ENCODE measurements at regions not wholly inside any gene's neighbourhood (a gene's known extent, or its start where the extent isn't known, plus 50 kb on each side); places are given as distances from the start of the nearest gene placed in this dataset.

DNA sequence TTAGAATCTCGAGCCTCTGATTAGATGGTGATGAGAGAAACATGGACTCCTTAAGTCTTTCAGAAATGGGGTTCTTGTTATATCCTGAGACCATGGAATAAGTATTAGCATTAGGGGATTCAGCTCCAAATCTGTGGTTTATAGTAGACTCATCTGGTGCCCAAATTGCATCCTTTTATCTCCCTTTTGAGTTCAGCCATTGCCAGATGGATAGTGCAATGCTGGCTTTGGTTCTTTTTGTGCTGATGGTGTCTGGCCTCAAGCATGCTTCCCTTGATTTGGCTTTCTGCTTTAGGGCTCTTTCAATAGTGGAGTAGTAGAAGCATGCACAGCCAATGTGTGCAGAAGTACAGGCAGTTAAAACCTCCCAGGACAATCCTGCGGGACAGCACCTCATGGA lies 306.4 kb downstream of the TSN start:
- H3K27me3 ChIP-seq = no peaks in the 10 kb centered on the region
- no peak for TF ChIP-seq Cebpa-rat (IDR thresholded peaks at IDR 0.05)
- no peaks in the 10 kb centered on the region for H3K36me3 ChIP-seq
- H3K4me2 ChIP-seq = no peak overlapping the region
- H3K27ac ChIP-seq = no peak overlapping the region
- no peaks in the 10 kb centered on the region for H4K20me1 ChIP-seq
- no peaks in the 10 kb centered on the region for H3K4me1 ChIP-seq
- no peak overlapping the region for H3K4me3 ChIP-seq
- peaks cover 0 to 11% (median 0%) of the 10 kb centered on the region in 11 experiments; a peak in 3 of 22 replicates for H3K9me3 ChIP-seq (replicated peaks in 1 of 11)
- no peak overlapping the region for H3K9ac ChIP-seq

- Histone ChIP-seq H4K20me1 (no peaks in the 10 kb centered on the region), H3K27ac (no peak overlapping the region), H3K4me1 (no peaks in the 10 kb centered on the region), H3K36me3 (no peaks in the 10 kb centered on the region), H3K9me3 (replicated peaks in 1 of 11) (peaks cover 0 to 8% (median 0%) of the 10 kb centered on the region in 11 experiments; a peak in 3 of 22 replicates), H3K4me3 (no peak overlapping the region), H3K4me2 (no peak overlapping the region), H3K27me3 (no peaks in the 10 kb centered on the region), H3K9ac (no peak overlapping the region)
- TF ChIP-seq Cebpa-rat (IDR thresholded peaks at IDR 0.05) = no peak
These were observed 307.1 kb downstream of the TSN start for GRCh38 chr2:122062506-122062905.

GRCh38 chr2:122063716-122064115 lies 308.3 kb downstream of the TSN start:
- Histone ChIP-seq H3K4me3 (no peak overlapping the region), H3K4me1 (no peaks in the 10 kb centered on the region), H3K9me3 (replicated peaks in 1 of 11) (no peaks in the 10 kb centered on the region), H3K9ac (no peak overlapping the region), H3K27me3 (no peaks in the 10 kb centered on the region), H3K36me3 (no peaks in the 10 kb centered on the region), H4K20me1 (no peaks in the 10 kb centered on the region), H3K4me2 (no peak overlapping the region), H3K27ac (no peak overlapping the region)
- TF ChIP-seq Cebpa-rat (IDR thresholded peaks at IDR 0.05) = no peak

DNA sequence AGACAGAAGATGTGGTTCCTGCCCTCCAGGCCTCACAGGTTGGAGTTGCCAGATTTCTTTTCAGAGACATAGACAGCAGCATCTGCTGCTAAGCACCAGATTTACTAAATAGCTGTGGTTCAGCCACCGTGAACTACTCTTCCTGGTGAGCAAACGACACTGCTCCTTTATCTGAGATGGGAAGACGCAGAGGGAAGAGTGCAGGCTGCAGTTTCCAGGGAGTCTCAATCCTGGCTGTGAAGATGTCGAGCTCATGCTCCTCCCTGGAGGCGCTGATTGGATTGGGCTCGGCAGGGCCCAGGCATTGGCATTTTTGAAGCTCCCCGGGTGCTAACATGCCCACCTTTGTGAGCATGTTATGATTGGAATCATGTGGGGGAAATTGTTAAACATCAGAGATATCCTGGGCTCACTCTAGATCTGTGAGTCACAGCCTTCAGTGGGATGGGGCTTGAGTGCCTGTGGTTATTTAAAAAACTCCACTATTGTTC lies 314.8 kb downstream of the TSN start:
- Histone ChIP-seq H3K9ac (no peak overlapping the region), H4K20me1 (no peaks in the 10 kb centered on the region), H3K4me2 (no peak overlapping the region), H3K4me3 (no peak overlapping the region), H3K27ac (no peak overlapping the region), H3K36me3 (no peaks in the 10 kb centered on the region), H3K9me3 (replicated peaks in 1 of 11) (no peaks in the 10 kb centered on the region), H3K4me1 (0 out of 20 replicates have a peak, but pooled peaks cover 0 to 4% (median 0%) of the 10 kb centered on the region in 10 experiments), H3K27me3 (no peaks in the 10 kb centered on the region)
- no peak for TF ChIP-seq Cebpa-rat (IDR thresholded peaks at IDR 0.05)

DNA sequence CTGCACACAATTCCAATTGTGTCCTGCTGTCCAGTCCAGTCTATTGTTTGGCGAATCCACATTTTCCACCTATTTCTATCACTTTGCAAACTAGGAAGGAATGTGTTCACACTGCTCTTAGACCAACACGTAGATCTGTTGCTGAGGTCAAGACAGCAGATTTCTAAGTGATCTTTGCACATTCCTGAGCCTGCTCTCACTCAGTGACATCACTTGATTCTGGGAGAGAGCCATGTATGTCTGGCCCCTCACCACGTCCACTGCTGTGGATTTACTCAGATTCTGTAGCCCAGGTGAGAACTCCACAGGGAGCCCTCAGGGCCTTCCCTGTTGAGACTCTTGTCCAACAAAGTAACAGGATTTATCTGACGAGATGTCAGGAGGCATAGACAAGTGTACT lies 317.2 kb downstream of the TSN start:
- no peak overlapping the region for H3K4me2 ChIP-seq
- TF ChIP-seq Cebpa-rat (IDR thresholded peaks at IDR 0.05) = no peak

GRCh38 chr2:122074201-122074600 lies 318.8 kb downstream of the TSN start:
- no peak for TF ChIP-seq Cebpa-rat (IDR thresholded peaks at IDR 0.05)
- Histone ChIP-seq H3K27ac (no peak overlapping the region), H3K4me1 (0 out of 20 replicates have a peak, but pooled peaks cover 0 to 4% (median 0%) of the 10 kb centered on the region in 10 experiments), H3K9me3 (replicated peaks in 1 of 11) (no peaks in the 10 kb centered on the region), H3K9ac (no peak overlapping the region), H3K4me3 (no peak overlapping the region), H4K20me1 (no peaks in the 10 kb centered on the region), H3K4me2 (no peak overlapping the region), H3K36me3 (no peaks in the 10 kb centered on the region), H3K27me3 (no peaks in the 10 kb centered on the region)

More for the DNA sequence above, 317.2 kb downstream of the TSN start:
- no peaks in the 10 kb centered on the region for H3K9me3 ChIP-seq (replicated peaks in 1 of 11)
- H3K4me3 ChIP-seq = no peak overlapping the region
- H4K20me1 ChIP-seq = no peaks in the 10 kb centered on the region
- H3K9ac ChIP-seq = no peak overlapping the region
- no peak overlapping the region for H3K27ac ChIP-seq
- no peaks in the 10 kb centered on the region for H3K27me3 ChIP-seq
- H3K4me1 ChIP-seq = 0 out of 20 replicates have a peak, but pooled peaks cover 0 to 4% (median 0%) of the 10 kb centered on the region in 10 experiments
- no peaks in the 10 kb centered on the region for H3K36me3 ChIP-seq

- no peaks in the 10 kb centered on the region for H3K36me3 ChIP-seq
These were observed 319.9 kb downstream of the TSN start for GRCh38 chr2:122075381-122075780.

DNA sequence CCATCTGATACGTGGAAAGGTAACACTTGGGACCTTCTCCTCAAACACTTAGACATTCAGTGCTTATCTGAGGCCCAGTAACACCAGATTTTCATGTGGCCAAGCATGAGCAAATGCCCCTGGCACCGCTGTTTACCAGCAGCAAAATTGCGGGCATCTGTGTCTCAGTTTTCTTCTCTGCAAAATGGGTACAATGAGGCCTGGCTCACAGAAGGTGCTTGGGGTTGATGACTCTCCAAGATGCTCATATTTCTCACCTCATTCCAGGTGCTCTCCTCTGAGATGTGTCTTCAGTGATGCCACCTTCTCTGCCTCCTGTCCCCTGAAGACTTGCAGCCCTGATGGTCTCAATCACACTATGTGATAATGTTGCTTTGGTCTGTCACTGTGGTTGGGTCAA lies 321.7 kb downstream of the TSN start:
- H3K4me1 ChIP-seq = peaks cover 7 to 18% (median 10%) of the 10 kb centered on the region in 10 experiments; a peak in 18 of 20 replicates
- H3K9ac ChIP-seq = no peak overlapping the region
- H4K20me1 ChIP-seq = no peaks in the 10 kb centered on the region
- no peaks in the 10 kb centered on the region for H3K9me3 ChIP-seq (replicated peaks in 1 of 11)
- no peaks in the 10 kb centered on the region for H3K36me3 ChIP-seq
- H3K27ac ChIP-seq = no peak overlapping the region
- H3K4me2 ChIP-seq = no peak overlapping the region
- TF ChIP-seq Cebpa-rat (IDR thresholded peaks at IDR 0.05) = no peak
- no peak overlapping the region for H3K4me3 ChIP-seq
- no peaks in the 10 kb centered on the region for H3K27me3 ChIP-seq

More at GRCh38 chr2:122075381-122075780, 319.9 kb downstream of the TSN start:
- Histone ChIP-seq H3K4me1 (0 out of 20 replicates have a peak, but pooled peaks cover 0 to under 1% (median 0%) of the 10 kb centered on the region in 10 experiments), H3K9ac (no peak overlapping the region), H3K9me3 (replicated peaks in 1 of 11) (no peaks in the 10 kb centered on the region), H3K27me3 (no peaks in the 10 kb centered on the region), H4K20me1 (no peaks in the 10 kb centered on the region), H3K4me3 (no peak overlapping the region), H3K4me2 (no peak overlapping the region), H3K27ac (no peak overlapping the region)
- no peak for TF ChIP-seq Cebpa-rat (IDR thresholded peaks at IDR 0.05)

DNA sequence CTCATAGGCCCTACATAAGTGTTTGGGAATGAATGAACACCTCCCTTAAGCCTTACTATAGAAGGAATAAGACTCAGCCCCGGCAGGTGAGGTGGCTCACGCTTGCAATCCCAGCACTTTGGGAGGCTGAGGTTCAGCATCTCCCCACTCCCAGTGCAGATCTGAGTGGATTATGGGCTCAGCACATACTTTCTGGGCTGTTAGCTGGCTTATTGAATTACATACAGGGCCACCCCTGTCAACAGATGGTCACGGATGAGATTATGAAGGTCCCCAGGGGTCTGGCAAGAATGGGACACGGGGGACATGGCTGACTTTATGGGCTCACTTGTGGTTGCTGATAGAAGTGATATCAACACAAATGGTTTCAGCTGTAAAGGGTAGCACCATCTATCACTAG lies 322.3 kb downstream of the TSN start:
- no peak overlapping the region for H3K9ac ChIP-seq
- no peaks in the 10 kb centered on the region for H3K9me3 ChIP-seq (replicated peaks in 1 of 11)
- no peak overlapping the region for H3K27ac ChIP-seq
- no peaks in the 10 kb centered on the region for H3K27me3 ChIP-seq
- H3K4me3 ChIP-seq = no peak overlapping the region
- TF ChIP-seq Cebpa-rat (IDR thresholded peaks at IDR 0.05) = no peak
- H3K4me2 ChIP-seq = no peak overlapping the region
- no peaks in the 10 kb centered on the region for H4K20me1 ChIP-seq
- H3K36me3 ChIP-seq = no peaks in the 10 kb centered on the region
- H3K4me1 ChIP-seq = peaks cover 7 to 24% (median 16%) of the 10 kb centered on the region in 10 experiments; a peak in 18 of 20 replicates

GRCh38 chr2:122078451-122078850 lies 323.0 kb downstream of the TSN start:
- no peaks in the 10 kb centered on the region for H3K27me3 ChIP-seq
- peaks cover 7 to 31% (median 20%) of the 10 kb centered on the region in 10 experiments; a peak in 18 of 20 replicates for H3K4me1 ChIP-seq
- no peak overlapping the region for H3K4me3 ChIP-seq
- H3K9me3 ChIP-seq (replicated peaks in 1 of 11) = no peaks in the 10 kb centered on the region
- H4K20me1 ChIP-seq = no peaks in the 10 kb centered on the region
- no peaks in the 10 kb centered on the region for H3K36me3 ChIP-seq
- H3K27ac ChIP-seq = no peak overlapping the region
- no peak for TF ChIP-seq Cebpa-rat (IDR thresholded peaks at IDR 0.05)
- no peak overlapping the region for H3K4me2 ChIP-seq
- no peak overlapping the region for H3K9ac ChIP-seq

Measured in BLaER1 treated with 17β-estradiol and CSF1 and Interleukin-3, amounts not matched to agents 10 nM and 100 nM (cell line).